Endothelial cell of umbilical vein (primary cell): ENCODE measurements at regions not wholly inside any gene's neighbourhood (a gene's known extent, or its start where the extent isn't known, plus 50 kb on each side); places are given as distances from the start of the nearest gene placed in this dataset.

Experiments used
- BruUV-seq: library from RNA; stranded (reverse); fragments of 400-500 nt; replicated peaks from 2 replicates; lab custom pipeline; 2021; lab: Mats Ljungman, UMichigan
- CTCF ChIA-PET: fragments of 300-600, 350-600 bp; sonication (Branson Sonifier 250); formaldehyde crosslinking; loops from one replicate; lab custom pipeline; 2021; ENCODE audit warnings: antibody characterized with exemption, inconsistent platforms; lab: Charles Lee
- POLR2A ChIA-PET: fragments of 300-600, 350-600 bp; sonication (Branson Sonifier 250); formaldehyde crosslinking; loops from one replicate; lab custom pipeline; 2021; ENCODE audit warnings: antibody characterized with exemption, inconsistent platforms; lab: Charles Lee
- DNase-seq: peaks from one replicate; pipeline ENCODE4 v3.0.0-alpha.2; 2011; ENCODE audit warnings: low read depth, low spot score
- FAIRE-seq: peaks from 2 replicates; lab custom pipeline; 2011; peaks lifted over from hg19 to GRCh38; lab: Jason Lieb, UNC
- H2AFZ ChIP-seq: 2 replicates; pipeline ENCODE4 v1.6.0; 2012; ENCODE audit warnings: low read depth, low read length, control low read depth, inconsistent platforms
- H3K27ac ChIP-seq: 2 replicates; pipeline ENCODE4 v1.5.1; 2011; ENCODE audit warnings: low read depth, mild to moderate bottlenecking, control low read depth, low read length, moderate library complexity; ENCODE audit not compliant: insufficient read depth
- H3K27me3 ChIP-seq, 2 experiments: 2 replicates each; pipeline versions ENCODE4 v1.6.0 to v1.6.1; 2011; ENCODE audit warnings: low read length in 2 of 2, mixed read lengths in 1 of 2; ENCODE audit not compliant: control insufficient read depth in 2 of 2, insufficient read depth in 2 of 2
- H3K36me3 ChIP-seq, 2 experiments: 2 replicates in 1 of 2; 3 replicates in 1 of 2; pipeline ENCODE4 v1.5.1; 2011; ENCODE audit warnings: low read length in 2 of 2, mild to moderate bottlenecking in 1 of 2, moderate library complexity in 1 of 2; ENCODE audit not compliant: control insufficient read depth in 2 of 2, insufficient read depth in 2 of 2; ENCODE audit errors: extremely low read depth in 1 of 2
- H3K4me1 ChIP-seq: 3 replicates; pipeline ENCODE4 v1.5.1; 2011; ENCODE audit warnings: mild to moderate bottlenecking, low read length; ENCODE audit not compliant: control insufficient read depth, insufficient read depth; ENCODE audit errors: extremely low read depth
- H3K4me2 ChIP-seq: 2 replicates; pipeline ENCODE4 v1.6.1; 2011; ENCODE audit warnings: low read length, control low read depth, mixed read lengths; ENCODE audit not compliant: insufficient read depth
- H3K4me3 ChIP-seq, 3 experiments: fragments of 200-600 bp in 1 of 3; sonication (generic), shearing (Covaris generic) in 1 of 3; replicated peaks in 1 of 3; 2 replicates each; pipeline ENCODE4 v1.5.1; 2011 to 2016; ENCODE audit warnings: control low read depth in 3 of 3, low read length in 3 of 3, mild to moderate bottlenecking in 2 of 3, inconsistent platforms in 1 of 3, low read depth in 1 of 3, moderate library complexity in 1 of 3; ENCODE audit not compliant: insufficient read depth in 1 of 3
- H3K79me2 ChIP-seq: 2 replicates; pipeline ENCODE4 v1.6.0; 2012; ENCODE audit warnings: low read length, inconsistent platforms; ENCODE audit not compliant: control insufficient read depth, insufficient read depth
- H3K9ac ChIP-seq: replicated peaks from 2 replicates; pipeline ENCODE3; 2011; ENCODE audit warnings: low read length, control low read depth; ENCODE audit not compliant: insufficient read depth; ENCODE audit errors: extremely low read depth
- H3K9me1 ChIP-seq: replicated peaks from 3 replicates; pipeline ENCODE4 v1.6.0; 2011; ENCODE audit warnings: mild to moderate bottlenecking, low read length; ENCODE audit not compliant: control insufficient read depth, insufficient read depth; ENCODE audit errors: extremely low read depth
- H3K9me3 ChIP-seq: replicated peaks from 2 replicates; pipeline ENCODE4 v1.5.1; 2012; ENCODE audit warnings: low read length, inconsistent platforms; ENCODE audit not compliant: control insufficient read depth, insufficient read depth
- H4K20me1 ChIP-seq: replicated peaks from 2 replicates; pipeline ENCODE3; 2011; ENCODE audit warnings: mild to moderate bottlenecking, low read length; ENCODE audit not compliant: control insufficient read depth, insufficient read depth; ENCODE audit errors: extremely low read depth
- EZH2 ChIP-seq: IDR thresholded peaks from 2 replicates; pipeline ENCODE4 v1.6.1; 2012; ENCODE audit warnings: borderline replicate concordance, low read depth, mild to moderate bottlenecking, moderate library complexity, low read length, inconsistent platforms; ENCODE audit not compliant: severe bottlenecking
- FOS ChIP-seq: IDR thresholded peaks from 2 replicates; pipeline ENCODE4 v1.6.1; 2011; ENCODE audit warnings: mild to moderate bottlenecking, low read length, moderate library complexity, borderline replicate concordance; ENCODE audit not compliant: insufficient read depth
- GATA2 ChIP-seq: IDR thresholded peaks from 2 replicates; pipeline ENCODE4 v1.7.0; 2011; ENCODE audit warnings: low read depth, mild to moderate bottlenecking, moderate library complexity, mixed read lengths, low read length; ENCODE audit not compliant: insufficient read length, insufficient read depth
- JUN ChIP-seq: IDR thresholded peaks from 2 replicates; pipeline ENCODE4 v1.6.1; 2011; ENCODE audit warnings: borderline replicate concordance, low read depth; ENCODE audit not compliant: insufficient read length, insufficient read depth
- MYC ChIP-seq: IDR thresholded peaks from one replicate; pipeline ENCODE4 v1.6.1; 2011; ENCODE audit warnings: mild to moderate bottlenecking, low read depth, low read length
- POLR2A ChIP-seq: IDR thresholded peaks from 2 replicates; pipeline ENCODE4 v1.6.1; 2012; ENCODE audit warnings: low read depth, mild to moderate bottlenecking, control low read depth, low read length
- POLR2AphosphoS5 ChIP-seq: IDR thresholded peaks from 2 replicates; pipeline ENCODE4 v1.6.1; 2012; ENCODE audit warnings: low read depth, mild to moderate bottlenecking, control low read depth, low read length, moderate library complexity; ENCODE audit not compliant: insufficient read depth
- dilution Hi-C: fragments of 300-500 bp; cut with MboI; formaldehyde crosslinking; loops from one replicate; pipeline ENCODE4 v1.15.0; 2019; ENCODE audit warnings: low sequenced_read_pairs; ENCODE audit not compliant: extremely low pct_ligation_motif_present
- intact Hi-C: fragments of 100-400 bp; cut with micrococcal nuclease; formaldehyde crosslinking; loops from one replicate; pipeline ENCODE4 v1.10.0; 2022
- TF ChIP-seq, protein P1 (sequence below): IDR thresholded peaks from 2 replicates; pipeline ENCODE4 v1.6.1; 2011; ENCODE audit not compliant: insufficient read depth, insufficient read length
- TF ChIP-seq, protein P2 (sequence below), 2 donors: IDR thresholded peaks; 1 replicate in 1 of 2; 2 replicates in 1 of 2; pipeline ENCODE4 v1.5.1; 2011; ENCODE audit warnings: low read length in 2 of 2, mild to moderate bottlenecking in 2 of 2, moderate library complexity in 2 of 2, control low read depth in 1 of 2, inconsistent platforms in 1 of 2, low read depth in 1 of 2; ENCODE audit not compliant: insufficient read depth in 1 of 2; ENCODE audit errors: extremely low read depth in 1 of 2

DNA sequence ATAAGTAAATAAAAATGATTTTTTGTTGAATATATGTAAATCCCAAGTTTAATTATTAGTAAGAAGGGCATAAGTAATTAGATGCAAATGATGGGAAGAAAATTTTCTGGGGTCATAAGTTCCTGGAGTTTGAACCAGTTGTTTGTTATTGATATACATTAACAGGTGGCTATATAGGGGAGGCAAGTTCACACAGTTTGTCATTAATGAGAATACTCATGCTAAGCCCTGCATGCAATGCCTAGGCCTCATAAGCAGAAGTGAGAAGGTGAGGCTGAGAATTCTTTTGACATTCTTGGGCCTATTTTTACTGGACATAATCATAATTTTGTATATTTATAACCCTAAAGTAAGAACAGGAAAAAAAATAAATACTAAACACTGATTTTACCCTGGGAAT lies 1210.7 kb upstream of the PCDH9 start:
- Histone ChIP-seq H3K9me1 (no peaks in the 10 kb centered on the region), H3K79me2 (no peaks in the 10 kb centered on the region), H4K20me1 (no peaks in the 10 kb centered on the region), H3K27me3 (no peaks in the 10 kb centered on the region), H2AFZ (no peak overlapping the region), H3K4me2 (no peak overlapping the region), H3K36me3 (no peaks in the 10 kb centered on the region), H3K4me3 (no peak overlapping the region), H3K9ac (no peak overlapping the region), H3K27ac (no peak overlapping the region), H3K9me3 (no peaks in the 10 kb centered on the region), H3K4me1 (peaks cover 2% of the 10 kb centered on the region)
- FAIRE-seq (no peak), DNase-seq (no peak)
- TF ChIP-seq EZH2 (no peak), POLR2AphosphoS5 (no peak), POLR2A (no peak), MYC (no peak), FOS (no peak), GATA2 (no peak), JUN (no peak)
- TF ChIP-seq, protein P1, sequence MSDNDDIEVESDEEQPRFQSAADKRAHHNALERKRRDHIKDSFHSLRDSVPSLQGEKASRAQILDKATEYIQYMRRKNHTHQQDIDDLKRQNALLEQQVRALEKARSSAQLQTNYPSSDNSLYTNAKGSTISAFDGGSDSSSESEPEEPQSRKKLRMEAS, result no peak
- TF ChIP-seq, protein P2, sequence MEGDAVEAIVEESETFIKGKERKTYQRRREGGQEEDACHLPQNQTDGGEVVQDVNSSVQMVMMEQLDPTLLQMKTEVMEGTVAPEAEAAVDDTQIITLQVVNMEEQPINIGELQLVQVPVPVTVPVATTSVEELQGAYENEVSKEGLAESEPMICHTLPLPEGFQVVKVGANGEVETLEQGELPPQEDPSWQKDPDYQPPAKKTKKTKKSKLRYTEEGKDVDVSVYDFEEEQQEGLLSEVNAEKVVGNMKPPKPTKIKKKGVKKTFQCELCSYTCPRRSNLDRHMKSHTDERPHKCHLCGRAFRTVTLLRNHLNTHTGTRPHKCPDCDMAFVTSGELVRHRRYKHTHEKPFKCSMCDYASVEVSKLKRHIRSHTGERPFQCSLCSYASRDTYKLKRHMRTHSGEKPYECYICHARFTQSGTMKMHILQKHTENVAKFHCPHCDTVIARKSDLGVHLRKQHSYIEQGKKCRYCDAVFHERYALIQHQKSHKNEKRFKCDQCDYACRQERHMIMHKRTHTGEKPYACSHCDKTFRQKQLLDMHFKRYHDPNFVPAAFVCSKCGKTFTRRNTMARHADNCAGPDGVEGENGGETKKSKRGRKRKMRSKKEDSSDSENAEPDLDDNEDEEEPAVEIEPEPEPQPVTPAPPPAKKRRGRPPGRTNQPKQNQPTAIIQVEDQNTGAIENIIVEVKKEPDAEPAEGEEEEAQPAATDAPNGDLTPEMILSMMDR (IDR thresholded peaks at IDR 0.05; ENCODE audit: extremely low read depth in 1 of 2, insufficient read depth in 1 of 2, low read depth in 1 of 2, low read length in 2 of 2), result no peak
- intact Hi-C loops, result no loop called here
- ChIA-PET CTCF (no interaction called here), POLR2A (no interaction called here)
- BruUV-seq, result no TSS peak
- dilution Hi-C loops, result no loop called here
